Endothelial cell of umbilical vein (primary cell): ENCODE measurements at regions not wholly inside any gene's neighbourhood (a gene's known extent, or its start where the extent isn't known, plus 50 kb on each side); places are given as distances from the start of the nearest gene placed in this dataset.

Source experiments
- BruUV-seq: library from RNA; stranded (reverse); fragments of 400-500 nt; replicated peaks from 2 replicates; lab custom pipeline; 2021; lab: Mats Ljungman, UMichigan
- CTCF ChIA-PET: fragments of 300-600, 350-600 bp; sonication (Branson Sonifier 250); formaldehyde crosslinking; loops from one replicate; lab custom pipeline; 2021; ENCODE audit warnings: antibody characterized with exemption, inconsistent platforms; lab: Charles Lee
- POLR2A ChIA-PET: fragments of 300-600, 350-600 bp; sonication (Branson Sonifier 250); formaldehyde crosslinking; loops from one replicate; lab custom pipeline; 2021; ENCODE audit warnings: antibody characterized with exemption, inconsistent platforms; lab: Charles Lee
- DNase-seq: peaks from one replicate; pipeline ENCODE4 v3.0.0-alpha.2; 2011; ENCODE audit warnings: low read depth, low spot score
- FAIRE-seq: peaks from 2 replicates; lab custom pipeline; 2011; peaks lifted over from hg19 to GRCh38; lab: Jason Lieb, UNC
- H2AFZ ChIP-seq: 2 replicates; pipeline ENCODE4 v1.6.0; 2012; ENCODE audit warnings: low read depth, low read length, control low read depth, inconsistent platforms
- H3K27ac ChIP-seq: 2 replicates; pipeline ENCODE4 v1.5.1; 2011; ENCODE audit warnings: low read depth, mild to moderate bottlenecking, control low read depth, low read length, moderate library complexity; ENCODE audit not compliant: insufficient read depth
- H3K27me3 ChIP-seq, 2 experiments: 2 replicates each; pipeline versions ENCODE4 v1.6.0 to v1.6.1; 2011; ENCODE audit warnings: low read length in 2 of 2, mixed read lengths in 1 of 2; ENCODE audit not compliant: control insufficient read depth in 2 of 2, insufficient read depth in 2 of 2
- H3K36me3 ChIP-seq, 2 experiments: 2 replicates in 1 of 2; 3 replicates in 1 of 2; pipeline ENCODE4 v1.5.1; 2011; ENCODE audit warnings: low read length in 2 of 2, mild to moderate bottlenecking in 1 of 2, moderate library complexity in 1 of 2; ENCODE audit not compliant: control insufficient read depth in 2 of 2, insufficient read depth in 2 of 2; ENCODE audit errors: extremely low read depth in 1 of 2
- H3K4me1 ChIP-seq: 3 replicates; pipeline ENCODE4 v1.5.1; 2011; ENCODE audit warnings: mild to moderate bottlenecking, low read length; ENCODE audit not compliant: control insufficient read depth, insufficient read depth; ENCODE audit errors: extremely low read depth
- H3K4me2 ChIP-seq: 2 replicates; pipeline ENCODE4 v1.6.1; 2011; ENCODE audit warnings: low read length, control low read depth, mixed read lengths; ENCODE audit not compliant: insufficient read depth
- H3K4me3 ChIP-seq, 3 experiments: fragments of 200-600 bp in 1 of 3; sonication (generic), shearing (Covaris generic) in 1 of 3; replicated peaks in 1 of 3; 2 replicates each; pipeline ENCODE4 v1.5.1; 2011 to 2016; ENCODE audit warnings: control low read depth in 3 of 3, low read length in 3 of 3, mild to moderate bottlenecking in 2 of 3, inconsistent platforms in 1 of 3, low read depth in 1 of 3, moderate library complexity in 1 of 3; ENCODE audit not compliant: insufficient read depth in 1 of 3
- H3K79me2 ChIP-seq: 2 replicates; pipeline ENCODE4 v1.6.0; 2012; ENCODE audit warnings: low read length, inconsistent platforms; ENCODE audit not compliant: control insufficient read depth, insufficient read depth
- H3K9ac ChIP-seq: replicated peaks from 2 replicates; pipeline ENCODE3; 2011; ENCODE audit warnings: low read length, control low read depth; ENCODE audit not compliant: insufficient read depth; ENCODE audit errors: extremely low read depth
- H3K9me1 ChIP-seq: replicated peaks from 3 replicates; pipeline ENCODE4 v1.6.0; 2011; ENCODE audit warnings: mild to moderate bottlenecking, low read length; ENCODE audit not compliant: control insufficient read depth, insufficient read depth; ENCODE audit errors: extremely low read depth
- H3K9me3 ChIP-seq: replicated peaks from 2 replicates; pipeline ENCODE4 v1.5.1; 2012; ENCODE audit warnings: low read length, inconsistent platforms; ENCODE audit not compliant: control insufficient read depth, insufficient read depth
- H4K20me1 ChIP-seq: replicated peaks from 2 replicates; pipeline ENCODE3; 2011; ENCODE audit warnings: mild to moderate bottlenecking, low read length; ENCODE audit not compliant: control insufficient read depth, insufficient read depth; ENCODE audit errors: extremely low read depth
- EZH2 ChIP-seq: IDR thresholded peaks from 2 replicates; pipeline ENCODE4 v1.6.1; 2012; ENCODE audit warnings: borderline replicate concordance, low read depth, mild to moderate bottlenecking, moderate library complexity, low read length, inconsistent platforms; ENCODE audit not compliant: severe bottlenecking
- FOS ChIP-seq: IDR thresholded peaks from 2 replicates; pipeline ENCODE4 v1.6.1; 2011; ENCODE audit warnings: mild to moderate bottlenecking, low read length, moderate library complexity, borderline replicate concordance; ENCODE audit not compliant: insufficient read depth
- GATA2 ChIP-seq: IDR thresholded peaks from 2 replicates; pipeline ENCODE4 v1.7.0; 2011; ENCODE audit warnings: low read depth, mild to moderate bottlenecking, moderate library complexity, mixed read lengths, low read length; ENCODE audit not compliant: insufficient read length, insufficient read depth
- JUN ChIP-seq: IDR thresholded peaks from 2 replicates; pipeline ENCODE4 v1.6.1; 2011; ENCODE audit warnings: borderline replicate concordance, low read depth; ENCODE audit not compliant: insufficient read length, insufficient read depth
- MYC ChIP-seq: IDR thresholded peaks from one replicate; pipeline ENCODE4 v1.6.1; 2011; ENCODE audit warnings: mild to moderate bottlenecking, low read depth, low read length
- POLR2A ChIP-seq: IDR thresholded peaks from 2 replicates; pipeline ENCODE4 v1.6.1; 2012; ENCODE audit warnings: low read depth, mild to moderate bottlenecking, control low read depth, low read length
- POLR2AphosphoS5 ChIP-seq: IDR thresholded peaks from 2 replicates; pipeline ENCODE4 v1.6.1; 2012; ENCODE audit warnings: low read depth, mild to moderate bottlenecking, control low read depth, low read length, moderate library complexity; ENCODE audit not compliant: insufficient read depth
- dilution Hi-C: fragments of 300-500 bp; cut with MboI; formaldehyde crosslinking; loops from one replicate; pipeline ENCODE4 v1.15.0; 2019; ENCODE audit warnings: low sequenced_read_pairs; ENCODE audit not compliant: extremely low pct_ligation_motif_present
- intact Hi-C: fragments of 100-400 bp; cut with micrococcal nuclease; formaldehyde crosslinking; loops from one replicate; pipeline ENCODE4 v1.10.0; 2022
- TF ChIP-seq, protein P1 (sequence below), 2 donors: IDR thresholded peaks; 1 replicate in 1 of 2; 2 replicates in 1 of 2; pipeline ENCODE4 v1.5.1; 2011; ENCODE audit warnings: low read length in 2 of 2, mild to moderate bottlenecking in 2 of 2, moderate library complexity in 2 of 2, control low read depth in 1 of 2, inconsistent platforms in 1 of 2, low read depth in 1 of 2; ENCODE audit not compliant: insufficient read depth in 1 of 2; ENCODE audit errors: extremely low read depth in 1 of 2
- TF ChIP-seq, protein P2 (sequence below): IDR thresholded peaks from 2 replicates; pipeline ENCODE4 v1.6.1; 2011; ENCODE audit not compliant: insufficient read depth, insufficient read length

DNA sequence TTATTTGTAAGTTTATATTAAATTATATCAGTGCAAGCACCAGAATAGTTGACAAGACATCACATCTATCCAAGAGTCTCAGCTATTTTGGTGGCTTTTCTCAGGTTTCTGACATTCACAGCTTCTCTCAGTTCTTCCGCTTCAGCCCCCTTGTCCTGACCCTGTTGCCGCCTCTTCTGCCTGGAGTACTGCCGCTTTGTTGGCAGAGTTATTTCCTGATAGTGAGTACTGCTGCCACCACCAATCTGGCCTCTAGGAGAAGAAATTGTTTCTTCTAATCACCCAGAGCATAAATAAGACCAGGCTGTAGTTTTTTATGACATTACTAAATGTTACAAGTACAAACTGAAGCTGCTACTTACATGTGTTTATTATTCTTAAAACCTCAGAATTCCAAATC, 470.1 kb downstream of the NSUN3 start:
- Histone ChIP-seq H3K4me2 (no peak overlapping the region), H3K4me1 (no peaks in the 10 kb centered on the region), H3K9ac (no peak overlapping the region), H3K4me3 (no peak overlapping the region), H2AFZ (no peak overlapping the region), H3K36me3 (no peaks in the 10 kb centered on the region), H3K27ac (no peak overlapping the region), H4K20me1 (no peaks in the 10 kb centered on the region), H3K9me3 (no peaks in the 10 kb centered on the region), H3K27me3 (no peaks in the 10 kb centered on the region), H3K79me2 (no peaks in the 10 kb centered on the region), H3K9me1 (no peaks in the 10 kb centered on the region)
- BruUV-seq, result no TSS peak
- dilution Hi-C loops, result no loop called here
- DNase-seq (no peak), FAIRE-seq (no peak)
- ChIA-PET POLR2A (no interaction called here), CTCF (no interaction called here)
- intact Hi-C loops, result no loop called here
- TF ChIP-seq FOS (no peak), GATA2 (no peak), EZH2 (no peak), MYC (no peak), JUN (no peak), POLR2AphosphoS5 (no peak), POLR2A (no peak)
- TF ChIP-seq, protein P1, sequence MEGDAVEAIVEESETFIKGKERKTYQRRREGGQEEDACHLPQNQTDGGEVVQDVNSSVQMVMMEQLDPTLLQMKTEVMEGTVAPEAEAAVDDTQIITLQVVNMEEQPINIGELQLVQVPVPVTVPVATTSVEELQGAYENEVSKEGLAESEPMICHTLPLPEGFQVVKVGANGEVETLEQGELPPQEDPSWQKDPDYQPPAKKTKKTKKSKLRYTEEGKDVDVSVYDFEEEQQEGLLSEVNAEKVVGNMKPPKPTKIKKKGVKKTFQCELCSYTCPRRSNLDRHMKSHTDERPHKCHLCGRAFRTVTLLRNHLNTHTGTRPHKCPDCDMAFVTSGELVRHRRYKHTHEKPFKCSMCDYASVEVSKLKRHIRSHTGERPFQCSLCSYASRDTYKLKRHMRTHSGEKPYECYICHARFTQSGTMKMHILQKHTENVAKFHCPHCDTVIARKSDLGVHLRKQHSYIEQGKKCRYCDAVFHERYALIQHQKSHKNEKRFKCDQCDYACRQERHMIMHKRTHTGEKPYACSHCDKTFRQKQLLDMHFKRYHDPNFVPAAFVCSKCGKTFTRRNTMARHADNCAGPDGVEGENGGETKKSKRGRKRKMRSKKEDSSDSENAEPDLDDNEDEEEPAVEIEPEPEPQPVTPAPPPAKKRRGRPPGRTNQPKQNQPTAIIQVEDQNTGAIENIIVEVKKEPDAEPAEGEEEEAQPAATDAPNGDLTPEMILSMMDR (IDR thresholded peaks at IDR 0.05; ENCODE audit: extremely low read depth in 1 of 2, insufficient read depth in 1 of 2, low read depth in 1 of 2, low read length in 2 of 2), result no peak
- TF ChIP-seq, protein P2, sequence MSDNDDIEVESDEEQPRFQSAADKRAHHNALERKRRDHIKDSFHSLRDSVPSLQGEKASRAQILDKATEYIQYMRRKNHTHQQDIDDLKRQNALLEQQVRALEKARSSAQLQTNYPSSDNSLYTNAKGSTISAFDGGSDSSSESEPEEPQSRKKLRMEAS, result no peak
